ENCODE measurements at regions not wholly inside any gene's neighbourhood (a gene's known extent, or its start where the extent isn't known, plus 50 kb on each side); places are given as distances from the start of the nearest gene placed in this dataset.

DNA sequence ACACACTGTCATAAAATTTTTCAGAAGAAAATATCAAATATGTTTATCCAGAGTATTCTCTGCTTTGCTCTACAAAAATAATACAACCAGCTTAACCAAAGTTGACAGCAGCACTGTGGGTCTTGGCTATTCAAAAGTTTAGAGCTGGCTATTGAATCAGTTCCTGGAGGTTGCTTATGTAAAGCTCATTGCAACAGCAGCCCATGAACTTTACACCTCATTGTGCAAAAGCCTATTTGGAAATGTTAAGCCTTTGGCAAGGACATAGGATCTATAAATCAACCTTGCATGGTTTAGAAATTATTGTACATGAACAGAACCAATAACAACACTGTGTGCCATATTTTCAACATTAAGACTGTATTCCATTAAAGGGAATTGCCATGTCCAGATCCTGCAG is 714.9 kb downstream of the ADGRL2 start:
- H3K27me3 Mint-ChIP-seq (ENCODE audit: unreplicated experiment), result no peaks in the 10 kb centered on the region
- TF ChIP-seq, protein P1, sequence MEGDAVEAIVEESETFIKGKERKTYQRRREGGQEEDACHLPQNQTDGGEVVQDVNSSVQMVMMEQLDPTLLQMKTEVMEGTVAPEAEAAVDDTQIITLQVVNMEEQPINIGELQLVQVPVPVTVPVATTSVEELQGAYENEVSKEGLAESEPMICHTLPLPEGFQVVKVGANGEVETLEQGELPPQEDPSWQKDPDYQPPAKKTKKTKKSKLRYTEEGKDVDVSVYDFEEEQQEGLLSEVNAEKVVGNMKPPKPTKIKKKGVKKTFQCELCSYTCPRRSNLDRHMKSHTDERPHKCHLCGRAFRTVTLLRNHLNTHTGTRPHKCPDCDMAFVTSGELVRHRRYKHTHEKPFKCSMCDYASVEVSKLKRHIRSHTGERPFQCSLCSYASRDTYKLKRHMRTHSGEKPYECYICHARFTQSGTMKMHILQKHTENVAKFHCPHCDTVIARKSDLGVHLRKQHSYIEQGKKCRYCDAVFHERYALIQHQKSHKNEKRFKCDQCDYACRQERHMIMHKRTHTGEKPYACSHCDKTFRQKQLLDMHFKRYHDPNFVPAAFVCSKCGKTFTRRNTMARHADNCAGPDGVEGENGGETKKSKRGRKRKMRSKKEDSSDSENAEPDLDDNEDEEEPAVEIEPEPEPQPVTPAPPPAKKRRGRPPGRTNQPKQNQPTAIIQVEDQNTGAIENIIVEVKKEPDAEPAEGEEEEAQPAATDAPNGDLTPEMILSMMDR (IDR thresholded peaks at IDR 0.05), result no peak
- H3K36me3 Mint-ChIP-seq (ENCODE audit: unreplicated experiment), result no peaks in the 10 kb centered on the region
- H3K9me3 Mint-ChIP-seq (ENCODE audit: unreplicated experiment), result no peaks in the 10 kb centered on the region
- no peak overlapping the region for H3K27ac Mint-ChIP-seq (ENCODE audit: unreplicated experiment)
- DNase-seq (ENCODE audit: extremely low spot score, unreplicated experiment), result no peak
- peaks cover 2% of the 10 kb centered on the region for H3K4me1 Mint-ChIP-seq (ENCODE audit: unreplicated experiment)
- no peak overlapping the region for H3K4me3 Mint-ChIP-seq (ENCODE audit: unreplicated experiment)

DNA sequence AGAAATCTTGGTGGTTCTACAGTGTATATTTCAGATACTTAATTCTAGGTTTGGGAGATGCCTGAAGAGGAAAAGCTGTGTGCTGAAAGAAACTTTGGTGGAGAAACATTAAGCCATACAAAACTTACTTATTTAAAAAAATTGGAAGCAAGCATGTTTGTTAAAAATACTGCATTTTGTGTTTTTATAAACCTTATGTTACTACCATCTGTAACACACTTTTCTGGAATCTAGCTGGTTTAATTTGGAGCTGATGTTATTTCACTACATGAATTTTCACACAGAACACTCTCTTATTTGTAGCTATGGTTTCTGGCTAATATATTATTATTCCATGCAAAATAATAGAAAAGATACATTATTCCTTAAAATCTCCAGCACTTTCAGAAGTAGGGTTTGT is 710.7 kb downstream of the ADGRL2 start:
- no peak for DNase-seq (ENCODE audit: extremely low spot score, unreplicated experiment)
- no peaks in the 10 kb centered on the region for H3K27me3 Mint-ChIP-seq (ENCODE audit: unreplicated experiment)
- H3K4me1 Mint-ChIP-seq (ENCODE audit: unreplicated experiment), result peaks cover 7% of the 10 kb centered on the region
- H3K4me3 Mint-ChIP-seq (ENCODE audit: unreplicated experiment), result no peak overlapping the region
- H3K9me3 Mint-ChIP-seq (ENCODE audit: unreplicated experiment), result peaks cover 4% of the 10 kb centered on the region
- no peak overlapping the region for H3K27ac Mint-ChIP-seq (ENCODE audit: unreplicated experiment)
- TF ChIP-seq, protein P1 (IDR thresholded peaks at IDR 0.05), result no peak
- no peaks in the 10 kb centered on the region for H3K36me3 Mint-ChIP-seq (ENCODE audit: unreplicated experiment)

DNA sequence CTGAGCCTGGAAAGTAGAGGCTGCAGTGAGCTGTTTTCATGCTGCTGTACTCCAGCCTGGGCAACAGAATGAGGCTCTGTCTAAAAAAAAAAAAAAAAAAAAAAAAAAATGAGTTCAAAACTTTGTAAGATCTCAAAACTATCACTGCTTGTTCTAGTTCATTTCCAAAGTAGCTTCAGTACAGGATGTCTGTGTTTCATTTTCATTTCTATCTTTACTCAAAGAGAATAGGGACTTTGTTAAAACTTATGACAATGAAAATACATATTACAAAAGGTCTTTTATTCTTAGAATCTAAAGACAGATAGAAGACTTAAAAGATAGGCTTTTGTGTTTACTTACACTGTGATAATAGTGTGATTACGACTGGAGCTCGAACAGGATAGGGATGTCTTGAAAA is 709.7 kb downstream of the ADGRL2 start:
- TF ChIP-seq, protein P1 (IDR thresholded peaks at IDR 0.05), result no peak
- Mint-ChIP-seq H3K4me1 (ENCODE audit: unreplicated experiment) (peaks cover 8% of the 10 kb centered on the region), H3K36me3 (ENCODE audit: unreplicated experiment) (no peaks in the 10 kb centered on the region), H3K4me3 (ENCODE audit: unreplicated experiment) (no peak overlapping the region), H3K9me3 (ENCODE audit: unreplicated experiment) (peaks cover 4% of the 10 kb centered on the region), H3K27ac (ENCODE audit: unreplicated experiment) (no peak overlapping the region), H3K27me3 (ENCODE audit: unreplicated experiment) (no peaks in the 10 kb centered on the region)
- no peak for DNase-seq (ENCODE audit: extremely low spot score, unreplicated experiment)

DNA sequence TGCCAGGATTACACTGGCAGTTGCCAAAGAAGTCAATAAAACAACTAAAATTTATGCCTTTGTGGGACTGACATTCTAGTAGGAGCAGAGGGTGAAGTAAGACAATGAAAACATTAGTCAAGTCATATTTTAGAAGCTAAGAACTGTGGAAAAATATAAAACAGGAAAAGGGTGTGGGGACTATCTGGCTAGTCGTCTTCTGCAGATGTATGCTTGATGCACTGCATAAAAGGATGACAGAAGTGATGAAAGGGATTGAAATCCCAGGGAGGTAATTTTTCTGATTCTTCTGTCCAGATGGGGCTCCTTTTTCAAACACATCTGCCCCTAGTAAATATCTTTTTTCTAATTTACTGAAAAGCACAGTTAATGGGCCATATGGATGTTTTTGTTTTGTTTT is 706.3 kb downstream of the ADGRL2 start:
- H3K4me1 Mint-ChIP-seq (ENCODE audit: unreplicated experiment), result peaks cover 31% of the 10 kb centered on the region
- no peak for DNase-seq (ENCODE audit: extremely low spot score, unreplicated experiment)
- TF ChIP-seq, protein P1 (IDR thresholded peaks at IDR 0.05), result no peak

DNA sequence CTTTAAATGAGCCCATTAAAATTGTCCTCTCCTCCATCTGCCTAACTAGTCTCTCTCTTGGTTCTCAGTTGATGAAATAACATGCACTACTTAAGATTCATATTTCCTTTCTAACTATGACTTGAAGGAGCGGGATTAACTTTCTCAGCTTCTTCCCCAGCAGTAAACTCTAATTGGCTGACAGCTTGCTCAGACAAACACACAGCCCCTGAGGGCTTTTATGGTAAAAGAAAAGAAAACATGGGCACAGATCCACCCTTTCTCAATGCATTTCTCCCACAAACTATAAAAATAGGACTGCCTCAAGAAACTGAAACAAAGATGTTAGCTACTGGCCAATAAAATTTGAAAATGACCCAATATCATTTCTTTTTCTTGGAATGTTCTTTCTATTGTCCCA is 703.1 kb downstream of the ADGRL2 start:
- no peak for DNase-seq (ENCODE audit: extremely low spot score, unreplicated experiment)
- no peak overlapping the region for H3K4me3 Mint-ChIP-seq (ENCODE audit: unreplicated experiment)
- H3K4me1 Mint-ChIP-seq (ENCODE audit: unreplicated experiment), result peaks cover 31% of the 10 kb centered on the region
- H3K27me3 Mint-ChIP-seq (ENCODE audit: unreplicated experiment), result no peaks in the 10 kb centered on the region
- TF ChIP-seq, protein P1 (IDR thresholded peaks at IDR 0.05), result no peak
- H3K27ac Mint-ChIP-seq (ENCODE audit: unreplicated experiment), result peak overlapping the region; percentile 54
- H3K36me3 Mint-ChIP-seq (ENCODE audit: unreplicated experiment), result no peaks in the 10 kb centered on the region
- peaks cover 4% of the 10 kb centered on the region for H3K9me3 Mint-ChIP-seq (ENCODE audit: unreplicated experiment)

More for the DNA sequence above, 706.3 kb downstream of the ADGRL2 start:
- no peak overlapping the region for H3K4me3 Mint-ChIP-seq (ENCODE audit: unreplicated experiment)
- H3K27ac Mint-ChIP-seq (ENCODE audit: unreplicated experiment), result no peak overlapping the region
- peaks cover 4% of the 10 kb centered on the region for H3K9me3 Mint-ChIP-seq (ENCODE audit: unreplicated experiment)
- no peaks in the 10 kb centered on the region for H3K27me3 Mint-ChIP-seq (ENCODE audit: unreplicated experiment)
- H3K36me3 Mint-ChIP-seq (ENCODE audit: unreplicated experiment), result no peaks in the 10 kb centered on the region

Measured in osteocyte (in vitro differentiated cells).